GM18499 (cell line): ENCODE measurements at regions not wholly inside any gene's neighbourhood (a gene's known extent, or its start where the extent isn't known, plus 50 kb on each side); places are given as distances from the start of the nearest gene placed in this dataset.
A peak's percentile ranks its signal among the peaks of the same experiment; 100 is the strongest.
"Not testable (repeated sequence)": the region's sequence is repeated elsewhere in the genome, so short reads cannot be mapped to it uniquely, and the experiment has no call there.

ENCODE experiments used
- ATAC-seq: cut with Tn5 transposase; IDR thresholded peaks from one replicate; pipeline ENCODE4 v1.9.1; 2021; ENCODE audit warnings: moderate number of reproducible peaks; ENCODE audit not compliant: insufficient read depth, unreplicated experiment

DNA sequence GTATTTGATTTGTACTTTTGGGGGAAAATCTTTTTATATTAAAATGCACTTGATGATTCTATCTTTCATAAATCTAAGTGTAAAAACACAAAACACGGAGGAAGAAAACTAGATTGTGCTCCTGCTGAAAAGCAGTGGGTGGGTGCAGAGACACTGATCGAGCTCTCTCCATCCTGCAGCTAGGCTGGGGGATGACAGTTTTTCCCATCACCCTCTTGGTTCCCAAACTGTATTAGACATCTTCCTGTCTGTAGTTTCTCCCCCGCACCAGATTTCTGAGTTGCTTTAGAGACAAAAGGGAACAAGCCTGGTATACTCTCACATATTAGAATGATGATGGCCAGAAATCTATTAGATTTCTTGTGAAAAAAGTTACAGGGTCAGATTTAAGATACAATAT, 99.6 kb downstream of the FAM114A2 start:
- no peak for ATAC-seq

GRCh38 chr5:153938191-153938842, 100.4 kb downstream of the FAM114A2 start:
- ATAC-seq = no peak

GRCh38 chr5:153937661-153938060, 101.0 kb downstream of the FAM114A2 start:
- no peak for ATAC-seq

DNA sequence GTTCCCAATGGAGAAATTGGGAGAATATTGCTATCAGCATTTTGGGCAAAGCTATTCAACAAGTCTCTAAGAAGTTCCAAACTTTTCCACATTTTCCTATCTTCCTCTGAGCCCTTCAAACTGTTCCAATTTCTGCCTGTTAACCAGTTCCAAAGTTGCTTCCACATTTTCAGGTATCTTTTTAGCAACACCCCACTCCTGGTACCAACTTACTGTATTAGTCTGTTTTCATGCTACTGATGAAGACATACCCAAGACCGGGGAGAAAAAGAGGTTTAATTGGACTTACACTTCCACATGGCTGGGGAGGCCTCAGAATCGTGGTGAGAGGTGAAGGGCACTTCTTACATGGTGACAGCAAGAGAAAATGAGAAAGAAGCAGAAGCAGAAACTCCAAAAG, 103.6 kb downstream of the FAM114A2 start:
- not testable (repeated sequence) for ATAC-seq

DNA sequence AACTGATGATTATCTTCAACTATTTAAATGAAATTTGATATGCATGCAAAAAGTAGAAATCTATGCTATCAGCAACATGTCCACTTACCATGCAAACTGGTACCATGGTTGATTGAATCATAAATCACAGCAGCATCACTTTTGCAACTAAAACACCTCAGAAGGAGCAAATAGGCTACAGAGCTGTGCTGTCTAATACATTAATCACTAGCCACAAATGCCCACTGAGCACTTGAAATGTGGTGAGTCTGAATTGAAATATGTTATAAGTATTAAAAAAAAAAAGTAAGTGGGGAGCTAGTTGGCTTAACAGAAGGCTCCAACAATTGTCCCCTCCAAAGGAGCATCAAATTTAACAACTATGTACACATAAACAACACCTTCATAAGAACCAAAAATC, 112.5 kb downstream of the FAM114A2 start:
- no peak for ATAC-seq

DNA sequence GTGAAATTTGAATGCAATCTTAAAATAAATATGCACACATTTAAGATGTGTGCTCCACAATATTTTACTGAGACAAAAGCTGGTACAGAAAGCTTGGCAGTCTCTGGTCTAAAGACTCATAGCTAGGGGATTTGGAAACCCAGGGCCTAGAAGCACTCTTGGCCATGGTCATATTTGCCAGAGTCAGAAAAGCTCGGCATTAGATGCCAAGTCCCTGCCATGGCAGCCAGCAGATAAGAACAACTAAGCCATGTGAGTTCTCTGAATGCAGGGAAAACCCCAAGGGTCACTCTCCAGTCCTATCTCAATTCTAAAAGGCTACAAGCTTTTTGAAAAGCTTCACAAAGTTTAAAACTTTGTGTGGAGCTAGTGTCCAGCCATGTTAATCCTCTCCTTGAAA, 119.5 kb downstream of the FAM114A2 start:
- ATAC-seq = no peak

- ATAC-seq = no peak
Measured at GRCh38 chr5:153907170-153907775, 131.4 kb downstream of the FAM114A2 start.

- ATAC-seq = no peak
Measured at GRCh38 chr5:153905219-153905618, 133.5 kb downstream of the FAM114A2 start.

DNA sequence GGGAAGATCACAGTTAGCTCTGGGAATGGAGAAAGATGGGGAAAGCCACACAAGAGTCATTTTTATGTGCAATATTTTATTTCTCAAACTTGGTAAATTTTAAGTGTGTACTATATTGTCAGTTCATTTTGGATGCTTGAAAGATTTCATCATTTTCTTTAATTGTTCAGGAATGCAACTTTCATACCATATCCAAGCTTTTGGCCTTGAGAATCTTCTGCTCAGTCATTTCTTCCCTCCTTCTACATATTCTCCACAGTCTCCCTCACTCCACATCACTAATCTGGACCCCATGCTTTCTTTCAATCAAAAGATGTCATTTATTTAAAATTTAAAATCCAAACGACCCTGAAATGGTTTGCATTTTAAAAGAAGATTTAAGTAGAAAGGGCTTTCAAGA, 135.4 kb downstream of the FAM114A2 start:
- ATAC-seq = no peak

DNA sequence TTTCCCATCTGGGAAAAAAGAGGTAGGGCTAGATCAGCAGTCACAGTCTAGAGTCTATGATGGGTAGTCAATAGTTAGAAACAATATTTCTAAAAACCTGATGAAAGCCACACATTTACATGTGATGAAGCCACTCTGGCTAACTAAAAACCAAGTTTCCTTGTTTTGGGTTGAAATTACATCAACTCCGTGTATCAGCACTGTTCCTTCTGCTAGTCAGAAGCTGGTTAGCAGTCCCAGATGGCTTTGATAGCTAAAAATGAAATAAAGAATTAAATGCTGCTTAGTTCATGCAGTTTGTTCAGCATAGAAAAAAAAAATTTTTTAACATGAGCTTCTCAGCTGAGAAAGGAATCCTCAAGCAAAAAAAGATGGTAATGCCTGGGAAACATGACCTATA, 136.7 kb downstream of the FAM114A2 start:
- no peak for ATAC-seq

- no peak for ATAC-seq
Measured at GRCh38 chr5:153901449-153901848, 137.3 kb downstream of the FAM114A2 start.

DNA sequence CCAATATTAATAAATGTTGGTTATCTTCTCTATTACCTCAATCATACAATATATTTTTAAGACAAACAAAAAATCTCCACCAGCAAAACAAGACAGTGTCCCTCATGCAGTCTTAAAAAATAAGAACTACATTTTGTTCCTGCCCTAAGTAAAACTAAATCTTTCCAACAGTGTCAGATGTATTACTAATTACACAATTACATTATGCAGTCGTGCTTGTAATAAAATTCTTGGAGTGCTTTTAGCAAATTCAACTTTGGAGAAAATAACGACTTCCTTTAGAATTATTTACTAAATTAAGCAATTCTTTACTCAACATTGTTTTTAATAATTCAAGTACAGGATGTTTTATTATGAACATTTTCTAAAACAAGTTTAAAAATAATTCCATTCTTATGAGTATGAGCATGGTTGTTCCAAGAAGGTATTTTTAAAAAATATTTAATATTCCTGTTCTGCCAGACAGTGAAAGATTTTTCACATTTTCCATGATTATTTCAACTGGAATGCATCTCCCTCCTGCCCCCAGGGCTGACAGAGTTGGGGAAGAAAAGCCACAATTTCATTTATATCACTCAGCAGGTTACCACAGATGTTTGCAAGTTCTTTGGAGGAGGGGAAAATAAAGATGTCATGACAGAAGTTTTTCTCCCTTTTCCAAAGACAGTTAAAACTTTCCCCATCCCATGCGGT, 137.9 kb downstream of the FAM114A2 start:
- ATAC-seq = no peak

DNA sequence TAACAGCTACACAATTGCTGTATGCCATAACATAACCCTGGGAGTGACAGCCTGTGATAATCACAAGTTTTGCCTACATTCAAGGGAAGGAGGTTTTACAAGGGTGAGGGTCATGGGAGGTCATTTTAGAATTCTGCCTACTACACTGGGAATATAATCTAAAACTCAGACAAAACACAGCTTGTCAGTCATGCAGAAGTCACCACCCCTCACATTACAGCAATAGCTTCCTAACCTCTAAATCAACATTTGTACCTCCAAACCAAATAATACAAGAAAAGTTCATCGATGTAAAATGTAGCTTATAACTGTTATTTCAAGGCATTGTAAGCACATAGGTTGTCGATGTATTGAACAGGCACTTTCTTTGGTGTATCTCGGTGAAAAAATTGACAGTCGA, 139.0 kb downstream of the FAM114A2 start:
- no peak for ATAC-seq

GRCh38 chr5:153896701-153897100, 142.0 kb downstream of the FAM114A2 start:
- peak; percentile 99 for ATAC-seq

DNA sequence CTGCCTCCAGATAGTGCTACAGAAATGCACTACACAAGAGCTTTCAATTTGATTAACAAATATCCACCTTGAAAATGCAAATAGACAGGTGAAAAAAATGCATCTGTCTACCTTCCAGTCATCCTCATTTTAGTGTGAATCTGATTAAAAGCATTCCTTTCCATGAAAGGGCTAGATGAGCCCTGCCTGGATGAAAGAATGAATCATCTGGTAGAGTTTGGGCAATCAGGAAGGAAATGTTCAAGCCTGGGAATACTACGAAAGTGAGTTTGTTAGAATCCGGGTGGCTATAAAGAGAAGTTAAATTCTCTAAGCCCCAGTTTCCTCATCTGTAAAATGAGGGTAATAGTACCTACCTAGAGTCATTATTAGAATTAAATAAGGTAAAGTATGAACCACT, 142.6 kb downstream of the FAM114A2 start:
- no peak for ATAC-seq

- ATAC-seq = no peak
Measured at GRCh38 chr5:153895266-153895665, 143.4 kb downstream of the FAM114A2 start.

- ATAC-seq = no peak
Measured at GRCh38 chr5:153893817-153894216, 144.9 kb downstream of the FAM114A2 start.

DNA sequence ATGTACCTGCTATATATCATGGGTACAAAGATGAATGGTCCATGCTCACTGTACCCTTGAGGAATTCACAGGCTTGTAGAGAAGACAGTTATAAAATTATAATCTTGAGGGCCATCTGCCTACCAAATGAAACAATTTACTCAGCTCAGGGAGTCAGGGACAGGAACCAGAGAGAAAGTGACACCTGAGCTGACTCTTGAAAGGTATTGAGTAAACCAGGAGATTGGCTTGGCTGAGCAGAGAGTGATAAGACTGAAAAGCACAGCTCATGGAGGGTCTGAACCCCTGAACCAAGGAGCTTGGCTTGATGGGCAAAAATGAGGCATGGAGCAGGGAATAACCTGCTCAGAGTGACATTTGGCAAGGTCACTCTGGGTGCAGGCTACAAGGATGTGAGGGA, 147.3 kb downstream of the FAM114A2 start:
- no peak for ATAC-seq

GRCh38 chr5:153888781-153889180, 149.9 kb downstream of the FAM114A2 start:
- no peak for ATAC-seq

DNA sequence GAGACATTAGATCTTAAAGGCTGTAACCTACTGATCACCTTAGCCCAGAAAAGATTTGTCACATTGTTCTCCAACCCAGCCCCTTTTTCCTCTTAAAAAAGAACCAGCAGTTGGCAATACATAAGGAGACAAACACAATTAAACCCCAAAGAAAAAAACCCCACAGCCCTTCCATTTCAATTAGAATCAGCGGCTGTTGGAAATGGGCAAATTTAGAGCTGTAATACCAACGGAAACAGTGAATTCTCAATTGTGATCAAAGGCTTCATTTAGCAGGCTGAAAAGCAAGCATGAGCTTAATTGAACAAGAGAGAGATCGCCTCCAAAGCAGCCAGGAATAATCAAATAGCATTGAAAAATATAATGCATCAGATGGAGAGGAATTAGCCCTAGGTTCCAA, 153.6 kb downstream of the FAM114A2 start:
- ATAC-seq = no peak

DNA sequence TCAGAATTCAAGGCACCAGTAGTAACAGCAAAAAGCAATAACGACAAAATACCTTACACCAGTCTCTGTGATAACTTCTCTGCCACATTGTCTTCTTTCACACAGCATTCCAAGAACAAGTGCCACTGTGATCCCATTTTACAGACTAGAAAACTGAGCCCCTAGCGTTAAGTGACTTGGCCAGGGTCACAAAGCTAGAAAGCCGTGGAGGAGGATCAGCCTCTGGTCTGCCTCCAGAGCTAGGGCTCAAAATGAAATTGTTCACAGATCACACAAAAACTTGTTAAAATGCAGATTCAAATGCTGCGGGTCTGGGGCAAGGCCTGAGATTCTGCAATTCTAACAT, 154.1 kb downstream of the FAM114A2 start:
- no peak for ATAC-seq
